Kidney epithelial cell (primary cell): ENCODE measurements at regions not wholly inside any gene's neighbourhood (a gene's known extent, or its start where the extent isn't known, plus 50 kb on each side); places are given as distances from the start of the nearest gene placed in this dataset.

Experiments
- DNase-seq: peaks from one replicate; pipeline ENCODE4 v3.0.0-alpha.2; 2010; ENCODE audit warnings: low read depth
- H3K27me3 ChIP-seq: 2 replicates; pipeline ENCODE4 v1.6.0; 2011; ENCODE audit warnings: low read length; ENCODE audit not compliant: control insufficient read depth, insufficient read depth
- H3K36me3 ChIP-seq: 2 replicates; pipeline ENCODE4 v1.5.1; 2011; ENCODE audit warnings: low read length; ENCODE audit not compliant: control insufficient read depth, insufficient read depth
- H3K4me3 ChIP-seq: 2 replicates; pipeline ENCODE4 v1.5.1; 2011; ENCODE audit warnings: low read depth, mild to moderate bottlenecking, control low read depth, low read length
- CTCF ChIP-seq: IDR thresholded peaks from 2 replicates; pipeline ENCODE4 v1.5.1; 2011; ENCODE audit warnings: mild to moderate bottlenecking, moderate library complexity, low read length, control low read depth, inconsistent platforms; ENCODE audit not compliant: insufficient read depth, poor library complexity, severe bottlenecking

DNA sequence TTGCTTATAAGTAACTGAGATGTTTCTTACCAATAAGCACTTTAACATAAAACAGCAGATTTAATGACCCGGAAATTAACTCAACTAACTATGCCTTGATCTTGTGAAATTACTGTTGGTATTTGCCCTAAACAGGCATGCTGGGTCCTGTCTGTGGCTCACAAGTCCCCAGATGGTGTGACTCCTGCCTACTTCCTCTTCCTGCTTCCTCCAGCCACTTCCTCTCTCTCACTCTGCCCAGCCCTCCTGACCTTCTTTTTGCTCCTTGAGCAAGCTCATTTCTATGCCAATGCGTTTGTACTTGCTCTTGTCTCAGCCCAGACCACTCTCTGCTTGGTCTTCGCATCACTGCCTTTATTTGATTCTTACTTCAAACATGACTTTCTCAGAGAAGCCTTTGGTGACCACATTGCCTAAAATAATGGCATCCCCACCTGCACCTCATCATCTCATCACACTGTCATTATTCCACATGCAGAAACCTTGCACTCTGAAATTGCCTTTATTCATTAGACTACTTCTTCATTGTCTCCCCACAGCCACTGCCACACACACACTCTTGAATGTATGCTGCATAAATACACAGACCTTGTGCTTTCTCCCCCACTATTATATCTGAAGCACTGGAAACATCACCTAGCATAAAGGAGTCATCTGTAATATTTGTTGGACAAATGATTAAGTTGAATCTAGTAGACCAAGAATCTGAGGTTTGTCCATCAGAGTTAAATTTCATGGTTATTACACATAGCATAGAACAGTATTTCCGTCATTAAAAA lies 256.3 kb upstream of the SEMA6D start:
- no peak overlapping the region for H3K4me3 ChIP-seq
- no peaks in the 10 kb centered on the region for H3K27me3 ChIP-seq
- H3K36me3 ChIP-seq: no peaks in the 10 kb centered on the region
- no peak for DNase-seq
- TF ChIP-seq CTCF: no peak

- TF ChIP-seq CTCF: no peak
- Histone ChIP-seq H3K4me3 (no peak overlapping the region), H3K36me3 (no peaks in the 10 kb centered on the region), H3K27me3 (no peaks in the 10 kb centered on the region)
- no peak for DNase-seq
Measured at GRCh38 chr15:47461652-47462141, 255.6 kb upstream of the SEMA6D start.

DNA sequence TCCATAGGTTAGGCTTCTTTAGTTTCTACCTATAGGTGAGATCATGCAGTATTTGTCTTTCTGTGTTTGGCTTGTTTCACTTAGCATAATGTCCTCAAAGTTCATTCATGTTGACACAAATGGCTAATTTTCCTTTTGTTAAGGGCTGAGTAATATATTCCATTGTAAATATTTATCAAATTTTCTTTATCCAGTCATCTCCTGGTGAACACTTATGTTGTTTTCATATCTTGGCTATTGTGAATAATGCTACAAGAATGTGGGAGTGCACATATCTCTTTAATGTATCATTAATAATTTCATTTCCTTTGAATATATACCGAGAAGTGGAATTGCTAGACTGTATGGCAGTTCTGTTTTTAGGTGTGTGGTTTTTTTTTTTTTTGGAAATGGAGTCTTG lies 250.9 kb upstream of the SEMA6D start:
- Histone ChIP-seq H3K27me3 (no peaks in the 10 kb centered on the region), H3K36me3 (no peaks in the 10 kb centered on the region), H3K4me3 (no peak overlapping the region)
- no peak for TF ChIP-seq CTCF
- no peak for DNase-seq

DNA sequence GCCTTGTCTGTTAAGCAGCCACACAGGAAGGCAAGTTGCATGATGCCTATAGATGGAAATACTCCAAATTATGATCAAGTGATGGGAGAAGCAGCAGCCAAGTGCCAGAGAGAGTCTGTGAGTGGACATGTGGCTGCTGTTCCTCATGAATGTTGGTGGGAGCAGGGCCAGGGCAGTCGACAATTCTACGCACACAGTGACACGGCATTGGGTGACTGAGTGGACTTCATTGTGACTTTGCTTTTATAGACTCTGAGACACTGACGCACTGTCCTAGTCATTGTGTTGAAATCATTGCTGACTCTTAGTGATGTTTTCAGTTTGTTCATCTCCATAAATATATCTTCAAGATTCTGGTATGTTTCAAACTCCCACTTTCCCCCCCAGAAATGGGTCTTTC lies 246.3 kb upstream of the SEMA6D start:
- no peak for TF ChIP-seq CTCF
- Histone ChIP-seq H3K36me3 (no peaks in the 10 kb centered on the region), H3K27me3 (no peaks in the 10 kb centered on the region), H3K4me3 (no peak overlapping the region)
- no peak for DNase-seq

- no peaks in the 10 kb centered on the region for H3K36me3 ChIP-seq
- no peak for TF ChIP-seq CTCF
- H3K4me3 ChIP-seq: no peak overlapping the region
- H3K27me3 ChIP-seq: no peaks in the 10 kb centered on the region
- DNase-seq: no peak
Measured at GRCh38 chr15:47473106-47473725, 244.1 kb upstream of the SEMA6D start.

- TF ChIP-seq CTCF: no peak
- H3K36me3 ChIP-seq: no peaks in the 10 kb centered on the region
- H3K27me3 ChIP-seq: no peaks in the 10 kb centered on the region
- no peak for DNase-seq
- H3K4me3 ChIP-seq: no peak overlapping the region
Measured at GRCh38 chr15:47473832-47474231, 243.5 kb upstream of the SEMA6D start.
